ENCODE measurements at regions not wholly inside any gene's neighbourhood (a gene's known extent, or its start where the extent isn't known, plus 50 kb on each side); places are given as distances from the start of the nearest gene placed in this dataset.

- DNase-seq: no peak
Measured at GRCh38 chr2:111219285-111219684, 98.6 kb downstream of the BCL2L11 start.

- no peak for DNase-seq
Measured at GRCh38 chr2:111219734-111220505, 99.2 kb downstream of the BCL2L11 start.

DNA sequence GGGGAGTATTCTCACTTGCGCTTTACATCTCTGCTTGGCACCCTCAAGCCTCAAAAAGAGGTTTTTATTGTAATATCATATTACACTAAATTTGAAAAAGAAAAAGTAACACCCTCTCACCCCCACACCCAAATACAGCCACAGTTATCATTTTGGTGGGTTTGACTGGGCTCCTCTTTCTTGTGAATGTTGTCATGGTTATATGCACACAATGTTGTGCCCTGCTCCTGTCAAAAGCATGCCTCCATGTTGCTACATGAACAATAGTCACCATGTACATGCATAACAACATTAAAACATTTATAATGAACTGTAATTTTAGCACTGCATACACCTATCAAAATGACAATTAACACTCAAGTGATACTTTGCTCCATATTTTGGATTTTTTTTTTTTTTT is 100.2 kb downstream of the BCL2L11 start:
- no peak for DNase-seq

DNA sequence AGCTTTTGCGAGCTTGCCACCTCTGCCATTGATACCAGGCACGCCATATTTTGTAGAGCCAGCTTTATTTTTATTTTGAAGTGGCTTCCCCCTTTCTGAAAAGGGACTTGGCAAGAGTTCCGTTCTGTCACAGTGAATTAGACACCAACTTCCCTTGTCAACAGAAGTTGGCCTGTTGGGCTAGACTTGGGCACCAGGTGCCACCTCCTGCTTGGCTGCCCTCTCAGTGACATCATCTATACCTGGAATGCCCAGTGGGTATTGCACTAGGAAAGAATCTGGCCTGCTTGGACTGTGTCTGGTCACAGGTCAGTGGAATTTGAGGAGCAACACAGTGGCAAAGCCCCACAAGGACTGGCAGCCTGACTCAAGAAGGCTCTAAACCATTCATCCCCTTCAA is 101.0 kb downstream of the BCL2L11 start:
- DNase-seq: no peak

DNA sequence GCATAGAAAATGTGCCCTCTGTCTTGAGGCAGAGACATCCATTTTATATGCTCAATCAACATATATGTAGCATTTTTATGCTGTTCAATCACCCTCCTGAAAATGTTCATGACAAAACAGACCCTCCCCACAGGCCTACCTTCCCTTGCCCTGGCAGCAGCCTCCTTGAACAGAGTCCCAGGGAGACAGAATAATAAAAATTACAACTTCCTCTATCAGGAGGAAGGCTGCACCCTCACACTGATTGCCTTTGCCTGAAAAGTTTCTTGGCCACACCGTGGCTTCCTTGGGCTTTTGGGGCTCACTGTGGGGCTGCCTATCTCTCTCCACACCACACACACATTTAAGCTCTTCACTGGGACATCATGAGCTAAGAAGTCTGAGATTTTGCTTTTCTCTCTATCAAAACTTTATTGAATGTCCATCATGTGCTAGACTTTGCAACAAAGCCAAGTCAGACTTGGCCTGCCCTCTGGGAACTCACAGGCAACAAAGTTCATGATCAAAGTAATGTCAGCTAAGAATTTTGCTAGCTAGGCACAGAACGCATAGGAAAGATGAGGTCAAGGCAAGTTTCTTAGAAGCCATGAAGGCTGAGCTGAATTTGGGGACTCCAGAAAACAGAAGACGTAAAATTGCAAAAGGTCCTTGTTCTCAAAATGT is 101.6 kb downstream of the BCL2L11 start:
- DNase-seq: no peak

- no peak for DNase-seq
Measured at GRCh38 chr2:111225856-111226255, 105.1 kb downstream of the BCL2L11 start.

DNA sequence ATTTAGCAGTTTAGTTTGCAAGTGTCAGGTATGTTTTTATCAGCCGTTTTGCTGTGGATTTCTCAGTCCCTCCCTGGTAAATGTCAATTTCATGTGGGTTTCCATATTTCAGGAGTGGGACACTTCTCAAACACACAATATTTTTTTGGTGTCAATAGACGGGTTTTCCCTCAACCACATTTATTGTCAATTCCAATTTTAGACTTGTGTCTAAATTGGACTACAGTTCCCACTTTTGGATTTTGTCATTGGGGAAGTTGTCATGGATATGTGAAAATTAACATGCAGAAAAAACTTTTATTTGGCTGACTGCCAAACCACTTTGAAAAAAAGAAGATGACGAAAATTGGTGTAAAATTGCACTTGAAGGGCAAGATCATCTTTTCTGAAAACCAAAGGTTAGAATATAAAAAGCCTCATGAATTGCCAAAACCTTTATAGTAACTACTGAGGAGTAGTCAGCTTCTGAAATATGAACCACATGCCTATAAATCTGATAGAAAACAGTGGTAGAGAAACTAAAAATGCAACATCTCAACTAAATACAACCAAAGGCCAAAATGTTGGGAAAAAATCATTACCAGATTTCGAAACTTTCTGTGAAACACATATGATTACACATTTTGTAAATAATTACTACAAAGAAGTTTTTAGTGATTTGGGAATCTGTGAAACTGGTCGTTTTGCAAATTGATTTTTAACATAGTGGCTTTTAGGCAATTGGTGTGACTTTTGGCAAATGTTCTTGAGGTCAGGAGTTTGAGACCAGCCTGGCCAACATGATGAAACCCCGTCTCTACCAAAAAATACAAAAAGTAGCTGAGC is 106.4 kb downstream of the BCL2L11 start:
- DNase-seq: no peak

- DNase-seq: no peak
Measured at GRCh38 chr2:111227716-111228141, 107.0 kb downstream of the BCL2L11 start.

GRCh38 chr2:111231532-111232252 is 111.0 kb downstream of the BCL2L11 start:
- DNase-seq: no peak

DNA sequence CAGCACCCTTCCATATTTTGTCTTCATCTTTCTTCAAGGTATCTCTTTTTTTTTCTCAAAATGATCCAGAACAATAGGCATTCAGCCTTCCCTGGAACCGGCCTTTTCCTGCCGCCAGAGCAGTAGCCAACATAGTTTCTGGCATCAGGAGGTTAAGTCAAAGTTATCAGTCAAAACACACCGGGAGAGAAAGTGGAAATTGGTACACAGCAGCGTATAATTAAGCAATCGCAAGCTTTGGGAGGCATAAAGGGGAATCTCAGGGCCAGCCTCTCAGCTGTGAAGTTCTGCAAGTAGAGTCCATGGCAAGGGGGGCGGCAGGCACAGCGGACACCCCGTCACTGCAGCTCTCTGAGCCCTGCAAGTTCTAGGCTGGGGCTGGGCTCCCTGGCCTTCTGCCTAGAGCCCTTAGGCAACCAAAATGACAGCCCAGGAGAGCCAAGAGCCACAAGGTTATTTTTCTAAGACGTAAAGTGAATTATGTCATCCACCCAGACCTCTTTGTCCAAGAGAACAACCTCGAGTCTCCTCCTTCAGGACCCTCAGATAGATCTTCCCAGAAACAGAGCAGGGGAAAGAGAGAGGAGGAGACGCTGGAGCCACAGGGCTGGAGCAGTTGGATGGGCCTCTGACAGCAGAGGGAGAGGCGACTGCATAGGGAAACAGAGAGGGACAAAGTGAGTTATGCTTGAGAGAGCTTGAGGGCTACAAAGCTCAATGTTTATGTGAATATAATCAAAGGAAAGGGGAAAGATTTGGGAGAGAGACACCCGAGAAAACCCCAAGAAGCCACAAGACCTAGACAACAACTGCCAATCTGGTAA is 114.7 kb downstream of the BCL2L11 start:
- no peak for DNase-seq

DNA sequence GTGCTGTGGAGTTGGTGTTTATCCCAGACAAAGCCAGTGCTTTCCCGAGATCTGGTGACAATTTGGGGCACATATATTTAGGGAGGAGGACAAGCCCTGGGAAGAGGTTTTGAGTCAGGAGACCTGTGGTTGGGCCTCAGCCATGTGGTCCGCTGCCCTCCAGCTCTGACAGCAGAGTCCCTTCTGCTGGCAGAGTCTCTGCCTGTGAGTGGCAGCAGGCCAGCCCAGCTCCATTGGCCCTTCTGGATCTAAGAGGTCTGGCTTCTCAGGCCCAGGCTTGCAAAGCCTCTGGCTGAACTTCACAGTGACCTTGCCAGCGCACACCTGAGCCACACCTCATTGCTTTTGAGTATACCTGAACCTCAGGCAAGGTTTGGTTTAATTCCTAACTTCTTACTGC is 115.3 kb downstream of the BCL2L11 start:
- DNase-seq: no peak

- no peak for DNase-seq
Measured at GRCh38 chr2:111238296-111238695, 117.6 kb downstream of the BCL2L11 start.

DNA sequence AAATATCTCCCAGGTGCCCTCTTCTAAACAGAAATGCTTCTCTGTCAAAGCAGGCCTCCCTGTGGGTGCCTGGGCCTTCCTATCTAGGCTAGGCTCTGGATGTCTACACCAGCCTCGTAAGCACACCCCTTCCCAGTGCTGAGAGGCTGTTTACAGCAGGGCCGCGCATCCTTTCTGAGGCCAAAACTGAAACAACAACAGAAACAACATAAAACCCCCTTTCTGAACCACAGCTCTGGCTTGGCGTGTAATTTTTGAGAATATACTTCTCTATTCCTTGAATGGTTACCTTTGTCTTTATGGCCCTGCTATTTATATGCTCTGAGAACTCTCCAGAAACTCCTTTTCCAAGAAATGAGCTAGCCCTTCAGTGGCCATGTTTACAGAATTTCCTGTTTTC is 118.4 kb downstream of the BCL2L11 start:
- DNase-seq: peak in 1 of 5 donors; percentile 77

GRCh38 chr2:111239581-111240249 is 119.0 kb downstream of the BCL2L11 start:
- no peak for DNase-seq

DNA sequence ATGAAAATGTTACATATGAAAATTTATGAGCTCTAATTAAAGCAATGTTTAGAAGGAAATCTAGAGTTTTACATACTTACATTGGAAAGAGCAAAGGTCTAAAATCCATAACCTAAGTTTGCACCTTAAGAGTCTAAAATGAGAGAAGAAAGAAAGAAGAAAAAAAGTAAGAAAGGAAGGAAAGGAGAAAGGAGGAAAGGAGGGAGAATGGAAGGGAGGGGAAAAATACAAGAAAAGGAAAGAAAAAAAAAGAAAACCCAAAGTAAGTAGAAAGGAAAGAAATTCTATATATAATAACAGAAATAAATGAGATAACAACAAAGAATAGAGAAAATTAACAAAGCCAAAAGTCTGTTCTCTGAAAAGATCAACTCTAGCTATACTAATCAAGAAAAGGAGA is 122.6 kb downstream of the BCL2L11 start:
- DNase-seq: no peak

- DNase-seq: no peak
Measured at GRCh38 chr2:111244864-111245263, 124.2 kb downstream of the BCL2L11 start.

GRCh38 chr2:111246620-111247061 is 125.9 kb downstream of the BCL2L11 start:
- no peak for DNase-seq

- DNase-seq: no peak
Measured at GRCh38 chr2:111247491-111247890, 126.8 kb downstream of the BCL2L11 start.

DNA sequence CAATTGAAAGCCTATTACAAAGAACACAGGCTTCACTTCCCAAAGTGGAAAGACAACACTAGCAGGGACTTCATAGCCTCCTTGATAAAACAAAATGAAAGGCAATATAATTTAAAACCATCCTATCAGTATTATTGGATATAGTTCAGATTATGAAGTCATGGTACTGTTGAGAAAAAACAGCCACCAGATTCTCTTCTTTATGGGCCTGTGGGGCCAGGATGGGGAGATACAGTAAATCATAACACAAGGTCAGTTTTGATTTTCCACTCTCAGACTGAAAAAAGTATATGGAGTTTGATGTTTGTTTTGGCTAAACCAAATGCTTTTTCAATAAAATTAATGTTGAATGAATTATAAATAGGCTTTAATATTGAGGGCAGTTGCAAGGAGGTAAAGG is 129.1 kb downstream of the BCL2L11 start:
- no peak for DNase-seq

GRCh38 chr2:111250448-111251030 is 129.8 kb downstream of the BCL2L11 start:
- no peak for DNase-seq

DNA sequence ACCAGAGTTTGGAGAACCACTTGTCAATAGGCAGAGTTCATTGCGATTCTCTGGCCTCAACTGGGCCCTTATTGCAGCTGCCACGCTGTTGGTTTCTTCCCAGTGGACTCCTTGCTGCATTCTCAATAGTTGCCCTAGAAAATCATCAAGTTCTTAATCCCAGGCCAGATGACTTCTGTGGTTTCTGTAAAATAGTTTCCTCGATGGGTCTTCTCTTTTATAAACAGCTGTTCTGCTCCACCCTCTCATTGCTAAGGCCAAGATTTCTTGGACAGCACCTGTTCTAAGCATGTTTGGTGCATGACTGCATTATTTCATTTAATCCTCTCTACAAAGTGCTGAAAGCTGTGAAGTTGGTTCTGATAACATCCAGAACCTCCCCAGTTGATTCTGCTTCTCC is 131.0 kb downstream of the BCL2L11 start:
- DNase-seq: no peak

Data from T-helper 1 cell (primary cell).